NCI-H748 treated with DMSO at 0.1 percent for 48 hours (cell line): ENCODE measurements at regions not wholly inside any gene's neighbourhood (a gene's known extent, or its start where the extent isn't known, plus 50 kb on each side); places are given as distances from the start of the nearest gene placed in this dataset.

ENCODE experiments used
- DNase-seq: peaks from one replicate; lab custom pipeline; 2025; lab: John Stamatoyannopoulos, UW

GRCh38 chr12:43117226-43117930, 434.6 kb downstream of the ADAMTS20 start:
- no peak for DNase-seq

DNA sequence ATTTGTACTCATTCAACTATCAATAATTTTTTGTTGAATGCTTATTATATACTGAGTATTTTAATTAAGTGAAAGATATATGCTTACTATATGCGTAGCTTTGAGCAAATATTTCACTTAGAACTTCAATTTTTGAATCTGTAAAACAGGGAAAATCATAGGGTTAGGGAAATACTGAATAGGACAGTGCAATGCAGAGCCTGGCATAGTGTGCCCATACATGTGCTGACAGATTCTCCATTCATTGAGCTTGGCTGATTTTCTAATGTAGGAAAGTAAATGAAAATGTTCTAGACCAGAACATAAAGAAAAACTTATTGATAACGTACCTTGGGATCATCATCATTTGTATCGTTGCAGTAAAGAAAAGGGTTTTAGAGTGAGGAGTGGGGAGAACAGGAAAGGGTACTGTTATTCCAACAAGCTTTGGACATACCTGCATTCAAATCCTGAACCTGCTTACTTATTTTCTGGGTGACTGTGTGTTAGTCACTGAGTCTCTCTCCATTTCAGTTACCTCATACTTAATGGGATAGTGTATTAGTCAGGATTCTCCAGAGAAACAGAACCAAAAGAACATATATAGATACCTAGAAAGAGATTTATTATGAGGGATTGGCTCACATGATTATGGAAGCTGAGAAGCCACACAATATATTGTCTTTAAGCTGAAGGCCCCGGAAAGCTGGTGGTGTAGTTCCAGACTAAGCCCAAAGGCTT, 436.4 kb downstream of the ADAMTS20 start:
- DNase-seq, result no peak

DNA sequence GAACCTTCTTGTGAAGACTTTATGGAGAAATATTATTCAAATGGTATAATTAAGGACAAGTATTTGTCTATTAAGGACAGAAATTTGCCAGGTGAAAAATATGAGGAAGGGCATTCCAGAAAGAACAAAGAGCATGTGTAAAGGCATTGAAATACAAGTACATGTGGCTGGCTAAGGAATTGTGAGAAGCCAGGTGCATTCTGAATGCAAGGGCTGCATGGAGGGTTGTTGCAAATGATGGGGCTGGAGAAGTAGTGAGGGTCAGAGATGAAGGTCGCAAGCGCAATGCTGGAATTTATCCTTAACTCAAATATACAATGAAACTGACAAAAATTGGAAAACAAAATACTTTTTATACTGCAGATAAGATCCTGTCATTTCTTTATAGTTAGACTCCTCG, 437.7 kb downstream of the ADAMTS20 start:
- DNase-seq, result no peak

- DNase-seq, result no peak
Observed at GRCh38 chr12:43113616-43114015, 438.4 kb downstream of the ADAMTS20 start.

DNA sequence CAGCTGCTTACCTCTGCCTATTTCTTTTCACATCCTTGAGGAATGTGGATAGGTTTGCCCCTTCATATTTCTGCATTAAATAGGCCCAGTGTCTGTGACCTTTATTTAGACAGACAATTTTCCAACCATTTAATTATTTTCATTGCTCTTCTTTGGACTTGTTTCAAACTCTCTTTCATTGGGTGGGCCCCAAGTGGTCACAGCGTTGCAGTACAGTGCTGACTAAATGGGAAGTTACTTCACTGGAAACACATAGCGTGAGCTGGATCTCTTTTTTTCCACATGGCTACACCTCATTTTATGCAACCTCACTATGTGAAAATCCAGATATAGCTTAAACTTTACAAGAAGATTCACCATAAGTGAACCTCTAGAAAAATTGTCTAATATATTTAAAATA, 438.9 kb downstream of the ADAMTS20 start:
- DNase-seq, result no peak

GRCh38 chr12:43112101-43112920, 439.7 kb downstream of the ADAMTS20 start:
- DNase-seq, result no peak

GRCh38 chr12:43111608-43112007, 440.4 kb downstream of the ADAMTS20 start:
- no peak for DNase-seq

DNA sequence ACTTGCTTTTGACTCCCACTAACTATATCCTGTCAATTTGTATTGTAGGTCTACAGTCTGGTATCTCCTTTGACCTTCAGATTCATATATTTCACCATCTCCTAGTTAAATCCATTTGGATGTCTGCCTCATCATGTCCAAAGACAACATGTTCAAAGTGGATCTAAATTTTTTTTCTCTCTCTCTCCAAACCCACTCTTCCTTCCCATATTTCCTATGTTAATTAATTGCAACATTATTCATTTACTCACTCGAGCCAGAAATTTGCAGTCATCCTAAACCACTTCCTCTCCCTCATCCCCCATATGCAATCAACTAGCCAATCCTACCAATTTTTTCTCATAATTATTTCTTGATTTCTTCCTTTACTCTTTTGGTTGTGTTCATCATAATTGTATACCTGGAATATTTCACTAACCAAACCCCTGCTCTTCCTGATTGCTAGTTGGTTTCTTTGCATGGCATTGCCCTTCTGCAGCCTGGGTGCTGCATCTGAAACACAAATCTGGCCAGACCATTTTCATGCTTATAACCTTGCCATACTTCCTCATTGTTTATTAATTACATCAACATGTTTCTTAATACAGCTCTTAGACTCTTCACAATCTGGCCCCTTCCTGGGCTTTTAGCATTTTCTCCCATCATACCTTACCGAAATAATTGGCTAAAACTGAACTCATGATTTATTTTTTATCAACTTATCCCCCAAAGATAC, 442.2 kb downstream of the ADAMTS20 start:
- no peak for DNase-seq

- DNase-seq, result no peak
Observed at GRCh38 chr12:43108656-43109055, 443.3 kb downstream of the ADAMTS20 start.

DNA sequence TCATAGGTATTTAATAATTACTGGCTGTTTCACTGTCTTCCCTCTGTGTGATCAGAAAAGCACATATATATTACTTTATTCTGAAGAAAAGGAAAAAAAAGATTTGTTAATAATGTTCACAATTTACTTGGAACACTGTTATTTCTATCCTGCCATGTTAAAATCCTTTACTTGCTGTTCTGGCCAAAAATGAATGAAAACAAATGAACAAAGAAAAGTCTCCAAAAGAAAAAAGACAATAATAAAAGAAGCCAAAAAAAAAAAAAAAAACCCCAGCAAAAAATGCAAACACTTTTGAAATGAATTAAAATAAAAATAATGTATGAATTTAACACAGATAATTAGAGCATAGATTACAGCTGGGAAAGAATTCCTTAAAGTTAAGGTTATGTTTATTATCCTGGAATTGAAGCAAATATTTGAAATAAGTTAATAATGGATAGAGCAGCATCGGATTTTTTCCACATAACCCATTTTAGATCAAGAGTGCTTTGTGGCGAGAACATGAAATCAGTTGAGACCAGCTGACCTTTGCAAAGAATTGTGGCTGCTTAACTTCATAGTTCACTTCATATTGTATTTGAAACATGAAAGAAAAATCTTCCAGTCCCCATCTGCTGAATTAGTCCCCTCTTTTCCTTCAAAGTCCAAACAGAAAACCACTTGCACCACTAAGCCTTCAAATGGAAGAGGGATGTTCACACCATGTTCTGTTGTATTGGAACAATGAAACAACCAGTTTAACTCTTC, 444.8 kb downstream of the ADAMTS20 start:
- no peak for DNase-seq

GRCh38 chr12:43106355-43106754, 445.6 kb downstream of the ADAMTS20 start:
- no peak for DNase-seq

- no peak for DNase-seq
Observed at GRCh38 chr12:43105426-43105981, 446.5 kb downstream of the ADAMTS20 start.

DNA sequence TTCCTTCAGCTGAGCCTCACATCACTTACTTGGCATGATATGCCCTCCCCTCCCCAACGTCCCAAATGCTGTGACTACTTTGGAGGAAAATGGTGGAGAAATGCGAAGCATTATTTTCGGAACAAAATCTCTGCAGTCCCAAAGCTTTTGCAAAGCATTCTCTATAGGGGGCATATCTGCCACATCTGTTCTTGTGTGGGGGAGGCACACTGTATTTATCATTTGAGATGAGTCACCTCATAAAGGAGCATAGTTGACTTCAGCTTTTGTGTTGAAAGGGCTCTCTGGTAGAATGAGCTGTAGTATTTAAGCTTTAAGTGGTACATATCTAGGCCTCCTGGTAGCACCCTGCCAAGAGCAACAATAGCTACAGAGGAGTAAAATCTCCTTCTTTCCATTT, 447.5 kb downstream of the ADAMTS20 start:
- no peak for DNase-seq

- DNase-seq, result no peak
Observed at GRCh38 chr12:43103866-43104265, 448.1 kb downstream of the ADAMTS20 start.

DNA sequence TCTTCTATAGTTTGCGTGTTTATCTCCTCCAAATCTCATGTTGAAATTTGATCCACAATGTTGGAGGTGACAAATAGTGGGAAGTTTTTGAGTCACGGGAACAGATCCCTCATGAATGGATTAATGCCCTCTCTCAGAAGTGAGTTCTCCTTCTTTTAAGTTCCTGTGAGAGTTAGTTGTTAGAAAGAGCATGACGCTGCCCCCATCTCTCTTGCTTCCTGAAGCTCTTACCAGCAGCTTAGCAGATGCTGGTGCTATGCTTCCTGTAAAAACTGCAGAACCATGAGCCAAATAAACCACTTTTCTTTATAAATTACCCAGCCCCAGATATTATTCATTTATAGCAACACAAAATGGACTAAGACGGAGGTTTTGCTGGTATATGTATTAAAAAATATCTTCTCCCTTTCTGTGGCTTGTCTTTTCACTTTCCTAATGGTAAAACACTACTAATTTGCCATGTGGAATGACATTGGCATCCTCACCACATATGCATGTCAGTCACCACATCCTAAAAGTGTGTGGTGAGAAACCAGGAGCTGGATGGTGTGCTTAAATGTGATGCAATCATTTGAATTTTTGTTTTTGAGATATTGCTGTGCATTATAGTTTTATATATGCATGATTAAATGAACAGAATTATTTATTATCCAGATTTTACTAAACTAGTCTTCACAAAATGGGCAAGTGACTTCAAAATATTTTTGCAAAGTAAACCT, 449.3 kb downstream of the ADAMTS20 start:
- no peak for DNase-seq

DNA sequence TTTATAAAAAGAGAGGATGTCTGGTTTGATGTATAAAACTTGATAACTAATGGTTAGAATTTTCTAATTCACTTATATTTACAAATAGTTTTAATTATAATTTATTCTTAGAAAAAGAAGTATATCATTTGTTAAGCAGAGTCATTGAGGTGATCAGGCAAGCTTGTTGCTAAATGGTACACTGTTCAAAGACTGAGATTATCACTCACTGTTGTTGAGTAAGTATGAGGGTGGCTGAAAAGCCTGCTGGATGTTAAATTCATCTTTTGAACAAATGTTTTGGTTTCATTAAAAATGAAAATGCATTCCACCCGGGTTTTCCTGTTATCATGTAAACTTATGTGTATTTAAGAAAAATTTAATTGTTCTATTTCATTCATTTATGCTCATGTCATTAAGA, 451.8 kb downstream of the ADAMTS20 start:
- no peak for DNase-seq

DNA sequence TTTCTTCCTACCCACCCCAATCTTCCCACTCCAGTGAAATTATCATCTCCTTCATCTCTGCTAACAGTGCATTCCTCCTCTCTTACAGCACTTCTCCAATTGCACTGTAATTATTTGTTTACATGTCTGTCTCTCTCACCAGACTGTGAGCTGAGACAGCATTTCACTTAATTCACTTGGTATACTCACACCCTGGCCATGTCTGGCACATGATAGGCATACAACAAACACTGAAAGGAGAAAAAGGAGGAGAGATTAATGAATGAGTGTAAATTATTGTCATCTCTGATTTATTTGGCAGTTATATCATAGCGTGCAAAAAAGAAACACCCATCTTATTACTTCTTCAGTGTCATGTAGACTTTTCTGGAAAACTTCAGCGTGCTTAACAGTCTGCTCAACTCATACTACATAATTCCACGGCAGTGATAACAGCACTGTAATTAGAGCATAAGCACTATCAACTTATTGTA, 452.3 kb downstream of the ADAMTS20 start:
- DNase-seq, result peak; percentile 21

DNA sequence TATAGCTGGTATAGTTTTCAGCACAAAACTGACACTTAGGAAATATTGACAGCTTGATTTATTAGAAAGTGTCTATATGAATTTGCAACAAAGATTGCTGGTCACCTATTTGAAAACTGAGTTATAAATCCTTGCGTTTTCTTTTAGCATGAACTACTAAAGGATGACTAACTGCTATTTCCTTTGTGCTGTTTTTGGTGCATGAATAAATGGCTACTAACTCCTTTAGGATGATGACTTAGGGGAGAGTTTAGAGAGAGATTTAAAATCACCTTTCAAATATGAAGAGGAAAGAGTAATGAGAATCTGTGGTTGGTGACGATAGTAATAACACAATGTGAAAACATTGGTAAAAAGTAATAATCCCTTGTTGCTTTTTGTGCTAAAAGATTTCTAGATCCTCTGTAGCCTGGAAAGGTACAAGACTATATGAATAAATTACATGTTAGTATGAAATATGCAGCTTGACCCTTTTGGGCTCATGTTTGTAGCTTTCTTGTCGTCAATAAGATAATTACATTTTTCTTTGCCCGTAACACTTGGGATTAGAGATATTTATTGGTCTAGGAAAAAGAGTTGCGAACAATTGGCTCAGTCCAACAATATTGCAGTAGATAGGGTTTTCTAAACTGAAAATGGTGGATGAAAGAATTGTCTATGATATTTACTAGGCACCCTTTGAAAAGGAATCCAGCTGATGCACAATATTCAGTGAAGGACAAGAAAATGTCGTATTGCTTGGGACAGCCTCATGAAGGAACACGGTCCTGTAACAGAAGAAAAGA, 453.0 kb downstream of the ADAMTS20 start:
- no peak for DNase-seq

GRCh38 chr12:43098071-43098470, 453.9 kb downstream of the ADAMTS20 start:
- peak; percentile 41 for DNase-seq

GRCh38 chr12:43097471-43097870, 454.5 kb downstream of the ADAMTS20 start:
- DNase-seq, result peak; percentile 55
